GM23338 (cell line): ENCODE measurements at regions not wholly inside any gene's neighbourhood (a gene's known extent, or its start where the extent isn't known, plus 50 kb on each side); places are given as distances from the start of the nearest gene placed in this dataset.

Experiments used
- ATAC-seq: fragments of 200-7000 bp; cut with Tn5 transposase; 3 replicates; pipeline ENCODE4 v1.9.1; 2020
- DNase-seq: peaks from one replicate; pipeline ENCODE4 v3.0.0-alpha.2; 2015; ENCODE audit warnings: low spot score
- H2AFZ ChIP-seq: fragments of 200-600 bp; sonication (generic); 2 replicates; pipeline ENCODE4 v1.8.0; 2016; ENCODE audit warnings: antibody characterized with exemption, mild to moderate bottlenecking, moderate library complexity
- H3F3A ChIP-seq: fragments of 200-600 bp; sonication (generic); replicated peaks from 2 replicates; pipeline ENCODE4 v1.8.0; 2017; ENCODE audit warnings: antibody characterized with exemption, mixed run types, low read depth
- H3K27ac ChIP-seq: fragments of 200-600 bp; sonication (generic); 2 replicates; pipeline ENCODE4 v1.6.1; 2016; ENCODE audit warnings: low read depth
- H3K27me3 ChIP-seq: fragments of 200-600 bp; sonication (generic); 2 replicates; pipeline ENCODE4 v1.8.0; 2016; ENCODE audit warnings: mild to moderate bottlenecking, mixed run types, moderate library complexity; ENCODE audit not compliant: insufficient read depth
- H3K36me3 ChIP-seq: fragments of 200-600 bp; sonication (generic); 2 replicates; pipeline ENCODE4 v1.8.0; 2016; ENCODE audit warnings: mild to moderate bottlenecking; ENCODE audit not compliant: insufficient read depth
- H3K4me1 ChIP-seq: fragments of 200-600 bp; sonication (generic); 2 replicates; pipeline ENCODE4 v1.8.0; 2016; ENCODE audit warnings: mild to moderate bottlenecking, moderate library complexity; ENCODE audit not compliant: insufficient read depth
- H3K4me2 ChIP-seq: fragments of 200-600 bp; sonication (generic); 2 replicates; pipeline ENCODE4 v1.7.1; 2017; ENCODE audit warnings: mixed run types
- H3K4me3 ChIP-seq: fragments of 200-600 bp; sonication (generic); 2 replicates; pipeline ENCODE4 v1.6.1; 2016; ENCODE audit warnings: mixed run types
- H3K79me2 ChIP-seq: fragments of 200-600 bp; sonication (generic); replicated peaks from 2 replicates; pipeline ENCODE4 v1.8.0; 2017; ENCODE audit warnings: mild to moderate bottlenecking; ENCODE audit not compliant: insufficient read depth
- H3K9me2 ChIP-seq: fragments of 200-600 bp; sonication (generic); 2 replicates; pipeline ENCODE4 v1.8.0; 2017; ENCODE audit not compliant: insufficient read depth
- H4K20me1 ChIP-seq: fragments of 200-600 bp; sonication (generic); replicated peaks from 2 replicates; pipeline ENCODE4 v1.8.0; 2017; ENCODE audit warnings: mild to moderate bottlenecking; ENCODE audit not compliant: insufficient read depth
- H3K27ac Mint-ChIP-seq: 2 replicates; pipeline ENCODE4 v1.8.0; 2020; ENCODE audit warnings: inconsistent platforms, mild to moderate bottlenecking, moderate library complexity, mixed read lengths
- H3K27me3 Mint-ChIP-seq: 3 replicates; pipeline ENCODE4 v1.8.0; 2022; ENCODE audit warnings: low read depth, mild to moderate bottlenecking, moderate library complexity, mixed read lengths, inconsistent platforms; ENCODE audit not compliant: insufficient read depth, poor library complexity
- H3K36me3 Mint-ChIP-seq: 3 replicates; pipeline ENCODE4 v1.8.0; 2021; ENCODE audit warnings: low read depth, mild to moderate bottlenecking, inconsistent platforms, moderate library complexity, mixed read lengths
- H3K4me1 Mint-ChIP-seq: 3 replicates; pipeline ENCODE4 v1.8.0; 2020; ENCODE audit warnings: mild to moderate bottlenecking, inconsistent platforms, mixed read lengths
- H3K4me3 Mint-ChIP-seq: 3 replicates; pipeline ENCODE4 v1.8.0; 2021; ENCODE audit warnings: moderate library complexity, mild to moderate bottlenecking, inconsistent platforms, mixed read lengths
- H3K9me3 Mint-ChIP-seq: 3 replicates; pipeline ENCODE4 v1.8.0; 2020; ENCODE audit warnings: moderate library complexity, mild to moderate bottlenecking, inconsistent platforms, mixed read lengths
- CREB1 ChIP-seq: fragments of 250-450 bp; sonication (Bioruptor Pico); IDR thresholded peaks from 2 replicates; pipeline ENCODE4 v1.5.0; 2020; ENCODE audit warnings: low read depth, mild to moderate bottlenecking, moderate library complexity
- CTCF ChIP-seq, 2 experiments: fragments of 200-600 bp in 1 of 2; sonication (generic) in 1 of 2; conservative IDR thresholded peaks; 2 replicates each; pipeline versions ENCODE4 v1.5.1 to v1.6.1; 2016 to 2017; ENCODE audit warnings: antibody characterized with exemption in 2 of 2, low read depth in 2 of 2, mild to moderate bottlenecking in 2 of 2, moderate library complexity in 1 of 2
- EZH2 ChIP-seq: fragments of 200-600 bp; sonication (generic); IDR thresholded peaks from one replicate; pipeline ENCODE4 v1.8.0; 2017; ENCODE audit warnings: antibody characterized with exemption, mild to moderate bottlenecking, low read depth; ENCODE audit not compliant: unreplicated experiment
- EZH2phosphoT487 ChIP-seq: fragments of 200-600 bp; sonication (generic); IDR thresholded peaks from one replicate; pipeline ENCODE4 v1.8.1; 2018; ENCODE audit warnings: antibody characterized with exemption; ENCODE audit not compliant: unreplicated experiment
- JUNB ChIP-seq: IDR thresholded peaks from one replicate; pipeline ENCODE4 v1.6.1; 2016; ENCODE audit warnings: antibody characterized with exemption; ENCODE audit not compliant: unreplicated experiment
- NANOG ChIP-seq: IDR thresholded peaks from 2 replicates; pipeline ENCODE4 v1.6.1; 2016; ENCODE audit warnings: antibody characterized with exemption, borderline replicate concordance
- POLR2AphosphoS5 ChIP-seq: IDR thresholded peaks from 2 replicates; pipeline ENCODE4 v1.6.1; 2016; ENCODE audit warnings: antibody characterized with exemption, low read depth
- ZNF331 ChIP-seq: fragments of 250-450 bp; sonication (Bioruptor Pico); IDR thresholded peaks from 2 replicates; pipeline ENCODE4 v1.5.0; 2020; ENCODE audit warnings: low read depth, mild to moderate bottlenecking, moderate library complexity
- TF ChIP-seq, protein P1 (sequence below): fragments of 250-450 bp; sonication (Bioruptor Pico); IDR thresholded peaks from 2 replicates; pipeline ENCODE4 v1.5.0; 2020; ENCODE audit warnings: mild to moderate bottlenecking, moderate library complexity
- TF ChIP-seq, protein P2 (sequence below): IDR thresholded peaks from one replicate; pipeline ENCODE4 v1.6.1; 2018; ENCODE audit warnings: antibody characterized with exemption; ENCODE audit not compliant: unreplicated experiment

DNA sequence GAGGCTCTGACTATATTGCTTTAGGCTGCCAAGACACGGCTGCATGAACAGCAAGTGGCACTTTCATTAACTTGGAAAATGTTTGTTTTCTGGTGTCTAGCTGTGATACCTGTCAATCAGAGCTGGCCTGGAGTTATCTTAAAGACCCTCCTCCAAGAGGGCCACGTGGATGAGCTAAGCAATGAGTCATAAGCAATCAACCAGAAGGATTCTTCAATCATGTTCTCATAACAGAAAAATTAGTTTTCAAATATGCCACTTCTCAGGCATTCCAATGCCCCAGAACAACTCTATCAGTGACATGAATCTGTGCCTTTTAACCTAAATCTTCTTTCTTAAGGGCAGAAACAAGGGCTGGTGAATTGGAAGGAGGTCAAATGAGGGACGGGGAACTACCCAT, 283.0 kb downstream of the HTR1B start:
- H3K9me2 ChIP-seq, result no peaks in the 10 kb centered on the region
- DNase-seq (no peak), ATAC-seq (no peak)
- Mint-ChIP-seq H3K27ac (no peak overlapping the region), H3K4me1 (no peaks in the 10 kb centered on the region), H3K4me3 (no peak overlapping the region), H3K9me3 (no peaks in the 10 kb centered on the region; the same call in 1 of the 3 replicates), H3K36me3 (no peaks in the 10 kb centered on the region), H3K27me3 (peaks cover 3% of the 10 kb centered on the region)
- H4K20me1 ChIP-seq, result no peaks in the 10 kb centered on the region
- H3K4me1 ChIP-seq, result no peaks in the 10 kb centered on the region
- no peak overlapping the region for H3K4me2 ChIP-seq
- no peaks in the 10 kb centered on the region for H3K36me3 ChIP-seq
- TF ChIP-seq ZNF331 (CRISPR knock-in tag) (no peak), NANOG (no peak), CREB1 (CRISPR knock-in tag) (no peak), EZH2phosphoT487 (no peak), EZH2 (no peak), JUNB (no peak), CTCF (conservative IDR thresholded peaks at IDR 0.05; ENCODE audit: low read depth in 2 of 2) (no peak), POLR2AphosphoS5 (no peak)
- TF ChIP-seq, protein P1, sequence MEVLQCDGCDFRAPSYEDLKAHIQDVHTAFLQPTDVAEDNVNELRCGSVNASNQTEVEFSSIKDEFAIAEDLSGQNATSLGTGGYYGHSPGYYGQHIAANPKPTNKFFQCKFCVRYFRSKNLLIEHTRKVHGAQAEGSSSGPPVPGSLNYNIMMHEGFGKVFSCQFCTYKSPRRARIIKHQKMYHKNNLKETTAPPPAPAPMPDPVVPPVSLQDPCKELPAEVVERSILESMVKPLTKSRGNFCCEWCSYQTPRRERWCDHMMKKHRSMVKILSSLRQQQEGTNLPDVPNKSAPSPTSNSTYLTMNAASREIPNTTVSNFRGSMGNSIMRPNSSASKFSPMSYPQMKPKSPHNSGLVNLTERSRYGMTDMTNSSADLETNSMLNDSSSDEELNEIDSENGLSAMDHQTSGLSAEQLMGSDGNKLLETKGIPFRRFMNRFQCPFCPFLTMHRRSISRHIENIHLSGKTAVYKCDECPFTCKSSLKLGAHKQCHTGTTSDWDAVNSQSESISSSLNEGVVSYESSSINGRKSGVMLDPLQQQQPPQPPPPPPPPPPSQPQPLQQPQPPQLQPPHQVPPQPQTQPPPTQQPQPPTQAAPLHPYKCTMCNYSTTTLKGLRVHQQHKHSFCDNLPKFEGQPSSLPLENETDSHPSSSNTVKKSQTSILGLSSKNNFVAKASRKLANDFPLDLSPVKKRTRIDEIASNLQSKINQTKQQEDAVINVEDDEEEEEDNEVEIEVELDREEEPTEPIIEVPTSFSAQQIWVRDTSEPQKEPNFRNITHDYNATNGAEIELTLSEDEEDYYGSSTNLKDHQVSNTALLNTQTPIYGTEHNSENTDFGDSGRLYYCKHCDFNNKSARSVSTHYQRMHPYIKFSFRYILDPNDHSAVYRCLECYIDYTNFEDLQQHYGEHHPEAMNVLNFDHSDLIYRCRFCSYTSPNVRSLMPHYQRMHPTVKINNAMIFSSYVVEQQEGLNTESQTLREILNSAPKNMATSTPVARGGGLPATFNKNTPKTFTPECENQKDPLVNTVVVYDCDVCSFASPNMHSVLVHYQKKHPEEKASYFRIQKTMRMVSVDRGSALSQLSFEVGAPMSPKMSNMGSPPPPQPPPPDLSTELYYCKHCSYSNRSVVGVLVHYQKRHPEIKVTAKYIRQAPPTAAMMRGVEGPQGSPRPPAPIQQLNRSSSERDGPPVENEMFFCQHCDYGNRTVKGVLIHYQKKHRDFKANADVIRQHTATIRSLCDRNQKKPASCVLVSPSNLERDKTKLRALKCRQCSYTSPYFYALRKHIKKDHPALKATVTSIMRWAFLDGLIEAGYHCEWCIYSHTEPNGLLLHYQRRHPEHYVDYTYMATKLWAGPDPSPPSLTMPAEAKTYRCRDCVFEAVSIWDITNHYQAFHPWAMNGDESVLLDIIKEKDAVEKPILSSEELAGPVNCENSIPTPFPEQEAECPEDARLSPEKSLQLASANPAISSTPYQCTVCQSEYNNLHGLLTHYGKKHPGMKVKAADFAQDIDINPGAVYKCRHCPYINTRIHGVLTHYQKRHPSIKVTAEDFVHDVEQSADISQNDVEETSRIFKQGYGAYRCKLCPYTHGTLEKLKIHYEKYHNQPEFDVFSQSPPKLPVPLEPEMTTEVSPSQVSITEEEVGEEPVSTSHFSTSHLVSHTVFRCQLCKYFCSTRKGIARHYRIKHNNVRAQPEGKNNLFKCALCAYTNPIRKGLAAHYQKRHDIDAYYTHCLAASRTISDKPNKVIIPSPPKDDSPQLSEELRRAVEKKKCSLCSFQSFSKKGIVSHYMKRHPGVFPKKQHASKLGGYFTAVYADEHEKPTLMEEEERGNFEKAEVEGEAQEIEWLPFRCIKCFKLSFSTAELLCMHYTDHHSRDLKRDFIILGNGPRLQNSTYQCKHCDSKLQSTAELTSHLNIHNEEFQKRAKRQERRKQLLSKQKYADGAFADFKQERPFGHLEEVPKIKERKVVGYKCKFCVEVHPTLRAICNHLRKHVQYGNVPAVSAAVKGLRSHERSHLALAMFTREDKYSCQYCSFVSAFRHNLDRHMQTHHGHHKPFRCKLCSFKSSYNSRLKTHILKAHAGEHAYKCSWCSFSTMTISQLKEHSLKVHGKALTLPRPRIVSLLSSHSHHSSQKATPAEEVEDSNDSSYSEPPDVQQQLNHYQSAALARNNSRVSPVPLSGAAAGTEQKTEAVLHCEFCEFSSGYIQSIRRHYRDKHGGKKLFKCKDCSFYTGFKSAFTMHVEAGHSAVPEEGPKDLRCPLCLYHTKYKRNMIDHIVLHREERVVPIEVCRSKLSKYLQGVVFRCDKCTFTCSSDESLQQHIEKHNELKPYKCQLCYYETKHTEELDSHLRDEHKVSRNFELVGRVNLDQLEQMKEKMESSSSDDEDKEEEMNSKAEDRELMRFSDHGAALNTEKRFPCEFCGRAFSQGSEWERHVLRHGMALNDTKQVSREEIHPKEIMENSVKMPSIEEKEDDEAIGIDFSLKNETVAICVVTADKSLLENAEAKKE (CRISPR knock-in tag), result no peak
- TF ChIP-seq, protein P2, sequence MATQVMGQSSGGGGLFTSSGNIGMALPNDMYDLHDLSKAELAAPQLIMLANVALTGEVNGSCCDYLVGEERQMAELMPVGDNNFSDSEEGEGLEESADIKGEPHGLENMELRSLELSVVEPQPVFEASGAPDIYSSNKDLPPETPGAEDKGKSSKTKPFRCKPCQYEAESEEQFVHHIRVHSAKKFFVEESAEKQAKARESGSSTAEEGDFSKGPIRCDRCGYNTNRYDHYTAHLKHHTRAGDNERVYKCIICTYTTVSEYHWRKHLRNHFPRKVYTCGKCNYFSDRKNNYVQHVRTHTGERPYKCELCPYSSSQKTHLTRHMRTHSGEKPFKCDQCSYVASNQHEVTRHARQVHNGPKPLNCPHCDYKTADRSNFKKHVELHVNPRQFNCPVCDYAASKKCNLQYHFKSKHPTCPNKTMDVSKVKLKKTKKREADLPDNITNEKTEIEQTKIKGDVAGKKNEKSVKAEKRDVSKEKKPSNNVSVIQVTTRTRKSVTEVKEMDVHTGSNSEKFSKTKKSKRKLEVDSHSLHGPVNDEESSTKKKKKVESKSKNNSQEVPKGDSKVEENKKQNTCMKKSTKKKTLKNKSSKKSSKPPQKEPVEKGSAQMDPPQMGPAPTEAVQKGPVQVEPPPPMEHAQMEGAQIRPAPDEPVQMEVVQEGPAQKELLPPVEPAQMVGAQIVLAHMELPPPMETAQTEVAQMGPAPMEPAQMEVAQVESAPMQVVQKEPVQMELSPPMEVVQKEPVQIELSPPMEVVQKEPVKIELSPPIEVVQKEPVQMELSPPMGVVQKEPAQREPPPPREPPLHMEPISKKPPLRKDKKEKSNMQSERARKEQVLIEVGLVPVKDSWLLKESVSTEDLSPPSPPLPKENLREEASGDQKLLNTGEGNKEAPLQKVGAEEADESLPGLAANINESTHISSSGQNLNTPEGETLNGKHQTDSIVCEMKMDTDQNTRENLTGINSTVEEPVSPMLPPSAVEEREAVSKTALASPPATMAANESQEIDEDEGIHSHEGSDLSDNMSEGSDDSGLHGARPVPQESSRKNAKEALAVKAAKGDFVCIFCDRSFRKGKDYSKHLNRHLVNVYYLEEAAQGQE, result no peak
- no peak overlapping the region for H3K4me3 ChIP-seq
- no peaks in the 10 kb centered on the region for H3K27me3 ChIP-seq
- H3K79me2 ChIP-seq, result no peaks in the 10 kb centered on the region
- no peak overlapping the region for H3K27ac ChIP-seq
- H2AFZ ChIP-seq, result no peak overlapping the region
- no peaks in the 10 kb centered on the region for H3F3A ChIP-seq
